GM18867 (cell line): ENCODE measurements at regions not wholly inside any gene's neighbourhood (a gene's known extent, or its start where the extent isn't known, plus 50 kb on each side); places are given as distances from the start of the nearest gene placed in this dataset.
"Not testable (repeated sequence)": the region's sequence is repeated elsewhere in the genome, so short reads cannot be mapped to it uniquely, and the experiment has no call there.

ENCODE experiments used
- ATAC-seq: cut with Tn5 transposase; IDR thresholded peaks from one replicate; pipeline ENCODE4 v1.9.1; 2021; ENCODE audit warnings: mild to moderate bottlenecking, moderate library complexity; ENCODE audit not compliant: unreplicated experiment

DNA sequence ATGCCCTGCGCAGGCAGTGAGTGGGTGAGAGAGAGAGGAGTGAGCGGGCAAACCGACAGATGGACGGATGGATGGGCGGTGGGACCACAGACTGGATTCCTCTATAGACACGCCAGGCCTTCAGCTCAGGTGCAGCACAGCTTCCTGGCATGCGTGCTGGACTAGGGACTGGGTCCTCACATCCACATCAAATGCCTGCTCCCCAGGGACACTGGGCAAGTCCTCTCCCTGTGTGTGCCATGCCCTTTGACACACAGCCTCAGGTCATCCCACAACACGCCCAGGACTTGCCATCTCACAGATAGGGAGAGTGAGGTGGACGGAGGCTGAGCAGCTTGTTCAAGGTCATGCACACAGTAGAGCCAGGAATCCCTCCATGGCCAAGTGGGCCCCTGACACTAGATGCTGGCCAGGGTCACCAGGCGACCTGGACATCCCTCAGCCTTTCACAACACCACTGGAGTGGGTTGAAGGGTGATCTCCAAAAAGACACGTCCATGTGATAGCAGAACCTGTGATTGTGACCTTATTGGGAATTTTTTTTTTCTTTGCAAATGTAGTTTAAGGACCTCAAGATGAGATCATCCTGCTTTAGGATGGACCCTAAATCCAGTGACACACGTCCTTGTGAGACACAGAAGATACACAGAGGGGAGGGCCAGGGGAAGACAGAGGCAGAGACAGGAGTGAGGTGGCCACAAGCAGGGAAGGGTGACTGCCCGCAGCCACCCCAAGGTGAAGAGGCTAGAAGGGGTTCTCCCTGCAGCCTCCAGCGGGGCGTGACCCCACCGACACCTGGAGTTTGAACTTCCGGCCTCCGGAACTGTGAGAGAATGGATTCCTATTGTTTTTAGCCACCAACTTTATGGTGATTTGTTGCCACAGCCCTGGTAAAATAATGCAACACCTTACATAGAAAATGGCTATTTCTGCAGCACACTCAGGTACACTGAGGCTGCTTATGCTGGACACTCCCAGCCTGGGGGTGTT lies 155.0 kb upstream of the CHST15 start:
- no peak for ATAC-seq

GRCh38 chr10:124245806-124246440 lies 152.5 kb upstream of the CHST15 start:
- no peak for ATAC-seq

DNA sequence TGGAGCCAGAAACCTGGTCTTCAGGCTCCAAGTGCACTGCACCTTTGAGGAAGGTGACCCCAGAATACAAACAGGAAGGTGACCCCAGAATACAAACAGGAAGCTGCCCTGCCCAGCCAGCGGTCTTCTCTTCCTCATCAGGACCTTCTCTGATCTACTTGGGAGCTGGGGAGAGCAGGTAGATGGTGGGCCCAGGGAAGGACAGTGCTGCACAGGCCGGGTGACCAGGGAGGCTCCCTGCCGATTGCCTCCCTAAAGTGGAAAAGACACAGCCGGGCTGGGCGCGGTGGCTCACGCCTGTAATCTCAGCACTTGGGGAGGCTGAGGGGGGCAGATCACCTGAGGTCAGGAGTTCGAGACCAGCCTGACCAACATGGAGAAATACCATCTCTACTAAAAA lies 151.8 kb upstream of the CHST15 start:
- ATAC-seq, result no peak

DNA sequence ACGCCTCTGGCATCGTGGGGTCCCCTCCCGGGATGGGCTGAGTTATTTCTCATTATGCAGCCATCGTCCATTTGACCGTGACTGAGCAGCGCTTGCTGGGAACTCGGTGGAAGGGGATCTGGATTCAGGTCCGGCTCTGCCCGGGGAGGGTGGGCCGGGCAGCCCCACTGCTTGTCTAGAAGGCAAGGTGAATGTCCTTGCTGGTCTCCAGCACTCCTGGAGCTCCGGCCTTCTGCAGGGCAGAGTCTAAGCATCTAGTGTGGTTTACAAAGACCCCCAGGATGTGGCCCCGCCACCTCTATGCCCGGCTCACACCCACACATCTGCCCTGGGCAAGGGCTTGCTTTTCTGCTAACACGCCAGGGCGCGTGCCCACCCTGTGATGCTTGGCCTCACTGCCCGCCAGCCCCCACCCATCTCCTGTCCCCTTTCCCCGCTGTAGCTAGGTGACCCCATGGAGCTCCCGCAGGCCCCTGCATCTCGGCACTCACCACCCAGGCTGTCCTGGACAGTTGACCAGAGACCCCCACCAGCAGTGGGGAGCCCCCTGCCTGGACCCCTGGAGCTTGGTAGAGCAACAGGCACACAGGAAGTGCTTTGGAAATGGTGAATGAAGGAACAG lies 151.0 kb upstream of the CHST15 start:
- ATAC-seq, result no peak

DNA sequence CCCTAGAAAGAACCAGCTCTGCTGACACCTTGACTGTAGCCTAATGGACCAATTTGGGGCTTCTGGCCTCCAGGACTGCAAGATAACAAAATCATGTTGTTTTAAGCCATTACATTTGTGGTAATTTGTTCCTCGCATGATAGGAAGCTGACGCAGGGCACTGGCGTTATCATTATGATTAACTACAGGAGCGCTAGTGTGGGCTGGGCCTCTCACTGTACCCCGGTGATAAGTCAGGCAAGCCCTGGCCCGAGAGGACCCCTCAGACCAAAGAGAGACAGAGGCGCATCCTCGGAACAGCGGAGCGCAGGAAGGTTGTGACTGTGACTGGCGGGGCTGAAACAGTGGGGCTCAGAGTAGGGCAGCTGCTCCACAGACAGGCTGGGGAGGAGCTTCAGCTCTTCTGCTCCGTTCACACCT lies 150.3 kb upstream of the CHST15 start:
- ATAC-seq, result no peak

- ATAC-seq, result no peak
Observed at GRCh38 chr10:124242791-124243190, 149.4 kb upstream of the CHST15 start.

GRCh38 chr10:124242365-124242764 lies 149.0 kb upstream of the CHST15 start:
- no peak for ATAC-seq

DNA sequence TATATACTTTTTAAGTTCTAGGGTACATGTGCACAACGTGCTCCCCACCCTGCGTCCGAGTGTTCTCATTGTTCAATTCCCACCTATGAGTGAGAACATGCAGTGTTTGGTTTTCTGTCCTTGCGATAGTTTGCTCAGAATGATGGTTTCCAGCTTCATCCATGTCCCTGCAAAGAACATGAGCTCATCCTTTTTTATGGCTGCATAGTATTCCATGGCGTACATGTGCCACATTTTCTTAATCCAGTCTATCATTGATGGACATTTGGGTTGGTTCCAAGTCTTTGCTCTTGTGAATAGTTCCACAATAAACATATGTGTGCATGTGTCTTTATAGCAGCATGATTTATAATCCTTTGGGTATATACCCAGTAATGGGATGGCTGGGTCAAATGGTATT lies 148.1 kb upstream of the CHST15 start:
- ATAC-seq, result not testable (repeated sequence)

DNA sequence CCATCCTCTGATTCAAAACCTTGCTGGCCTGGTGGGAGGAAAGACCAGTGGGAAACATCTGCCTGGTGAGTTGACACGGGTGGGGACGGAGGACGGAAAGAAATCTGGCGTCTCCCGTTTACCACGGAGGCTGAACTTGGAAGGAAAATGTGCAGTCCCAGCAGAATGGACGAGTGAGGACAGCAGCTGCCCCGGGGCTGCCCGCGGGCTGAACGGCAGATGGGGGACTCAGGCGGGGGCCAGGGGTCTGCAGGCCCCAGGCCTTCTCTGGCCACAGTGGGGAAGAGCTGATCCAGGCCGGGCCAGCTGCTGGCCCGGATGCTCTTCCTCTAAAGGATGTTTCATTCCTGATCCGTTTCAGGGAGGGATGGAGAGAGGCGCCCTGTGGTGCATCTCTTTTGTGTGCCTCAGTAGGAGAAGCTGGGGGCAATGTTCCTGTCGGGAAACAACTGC lies 147.5 kb upstream of the CHST15 start:
- ATAC-seq, result no peak

DNA sequence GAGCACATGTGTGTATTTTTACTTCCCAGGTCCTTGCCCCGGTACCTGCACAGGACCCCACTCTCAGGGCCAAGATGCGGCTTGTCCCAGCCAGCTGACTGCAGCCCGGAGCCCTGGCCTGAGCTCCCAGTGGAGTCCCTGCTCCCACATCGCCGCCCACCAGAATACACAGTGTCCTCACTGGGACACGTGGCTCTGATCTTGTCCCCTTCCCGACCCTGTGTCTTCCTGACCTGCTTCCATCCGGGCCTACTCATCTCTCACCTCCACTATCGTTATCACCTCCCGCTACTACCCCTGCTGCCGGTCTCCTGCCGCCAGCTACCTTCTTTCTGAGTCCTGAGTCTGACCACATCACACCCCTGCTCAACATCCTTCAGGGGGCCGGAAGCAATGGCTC lies 146.3 kb upstream of the CHST15 start:
- no peak for ATAC-seq

GRCh38 chr10:124239134-124239533 lies 145.7 kb upstream of the CHST15 start:
- ATAC-seq, result no peak

GRCh38 chr10:124238367-124238766 lies 145.0 kb upstream of the CHST15 start:
- ATAC-seq, result no peak

DNA sequence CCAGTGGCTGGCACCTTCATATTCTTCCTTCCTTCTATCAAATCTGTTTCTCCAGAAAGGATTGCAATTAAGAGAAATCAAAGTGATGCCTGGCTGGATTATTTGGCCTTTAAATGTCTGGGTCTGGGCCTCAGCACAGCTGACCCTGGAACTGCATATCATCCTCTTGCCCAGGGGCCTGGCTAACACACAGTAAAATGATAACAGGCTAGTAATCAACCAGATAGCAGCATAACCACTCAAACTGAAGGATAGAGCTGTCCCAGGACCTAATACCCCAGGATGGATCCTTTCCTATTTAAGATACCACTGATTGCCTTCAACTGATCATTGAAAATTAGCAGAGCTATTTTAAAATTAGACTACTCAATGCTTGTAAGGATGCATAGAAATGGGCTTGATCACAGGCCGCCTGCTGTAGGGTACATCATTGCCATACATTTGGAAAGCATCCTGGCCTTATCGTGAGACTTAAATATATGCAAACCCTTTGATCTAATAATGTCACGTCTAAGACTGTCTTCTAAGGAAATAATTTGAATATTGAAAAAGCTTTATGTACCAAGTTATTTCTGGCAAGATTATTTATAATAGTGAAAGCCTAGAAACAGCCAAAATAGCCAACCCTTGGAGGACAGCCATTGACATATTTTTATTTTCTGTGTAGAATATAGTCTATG lies 144.0 kb upstream of the CHST15 start:
- ATAC-seq, result no peak

DNA sequence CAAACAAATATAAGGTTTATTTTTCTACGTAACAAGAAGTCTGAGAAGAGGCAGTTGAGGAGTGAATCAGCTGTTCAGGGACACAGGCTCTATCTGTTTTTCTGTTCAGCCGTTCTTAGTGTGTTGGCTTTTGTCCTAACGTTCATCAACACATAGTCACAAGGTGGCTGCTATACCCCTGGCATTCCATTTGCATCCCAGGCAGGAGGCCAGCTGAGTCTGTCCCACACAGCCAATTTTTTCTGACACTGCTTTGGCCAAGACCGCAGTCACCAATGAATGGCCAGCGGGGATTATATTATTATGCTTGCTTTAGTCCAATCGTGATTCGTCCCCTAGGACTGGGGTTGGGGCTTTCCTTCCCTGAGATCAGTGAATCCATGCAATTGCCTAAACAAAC lies 143.4 kb upstream of the CHST15 start:
- ATAC-seq, result no peak

DNA sequence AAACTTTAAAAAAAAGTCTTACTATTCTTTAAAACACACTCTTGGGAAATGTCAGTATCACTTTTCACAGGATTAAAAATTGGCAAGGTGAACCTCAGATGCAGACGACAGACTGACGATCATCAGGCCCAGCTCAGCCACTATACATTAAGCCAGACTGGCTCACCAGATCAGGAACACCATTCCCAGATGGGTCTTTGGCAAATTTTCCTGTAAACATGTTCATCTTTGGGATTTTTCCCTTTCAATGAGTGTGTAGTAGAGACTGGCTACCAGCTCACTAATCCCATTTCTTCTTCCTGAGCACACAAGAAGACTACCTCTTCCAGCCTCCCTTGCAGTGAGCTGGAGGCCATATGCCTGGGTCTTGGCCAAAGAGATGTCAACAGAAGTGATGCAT lies 142.7 kb upstream of the CHST15 start:
- no peak for ATAC-seq

- ATAC-seq, result no peak
Observed at GRCh38 chr10:124235232-124235631, 141.8 kb upstream of the CHST15 start.

- no peak for ATAC-seq
Observed at GRCh38 chr10:124233546-124234138, 140.2 kb upstream of the CHST15 start.

DNA sequence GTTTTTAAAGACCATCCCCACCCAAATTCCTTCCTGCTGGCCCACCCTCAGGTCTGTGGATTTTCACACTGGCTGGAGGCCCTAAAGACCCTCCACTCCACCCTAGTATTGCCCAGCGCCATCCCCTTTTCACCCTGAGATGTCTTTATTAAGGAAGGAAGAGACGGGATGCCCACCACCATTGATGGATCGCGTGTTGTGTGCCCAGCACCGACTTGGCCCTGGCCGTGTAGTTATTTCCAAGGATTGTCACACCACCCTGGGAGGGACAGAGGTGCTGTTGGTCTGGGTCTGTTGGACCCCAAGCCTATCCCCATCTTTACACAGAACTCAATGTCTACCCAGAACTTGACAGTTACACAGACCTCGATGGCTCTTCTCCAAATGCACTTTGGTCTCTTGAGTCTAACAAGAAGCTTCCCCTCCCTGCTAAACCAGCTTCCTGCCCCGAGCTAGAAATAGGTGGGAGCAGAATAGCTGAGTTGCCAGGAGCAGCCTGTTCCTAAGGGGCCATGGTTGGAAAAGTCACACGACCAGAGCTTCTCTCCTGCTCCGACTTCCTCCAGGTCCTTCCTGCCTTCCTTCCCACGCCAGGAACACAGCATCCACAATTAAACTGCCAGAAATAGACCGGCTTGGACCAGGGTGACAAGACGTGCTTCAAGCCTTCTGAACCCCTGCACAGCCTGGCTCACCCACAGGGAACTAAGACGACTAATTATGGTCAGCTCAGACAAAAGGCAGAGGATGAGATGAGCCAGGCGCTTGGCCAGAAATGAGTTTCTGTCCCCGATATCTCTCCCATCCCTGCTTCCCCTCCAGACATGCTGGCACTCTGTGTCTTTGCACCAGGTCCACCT lies 139.5 kb upstream of the CHST15 start:
- ATAC-seq, result no peak
